DMS53 treated with DMSO at 0.1 percent for 48 hours (cell line): ENCODE measurements at regions not wholly inside any gene's neighbourhood (a gene's known extent, or its start where the extent isn't known, plus 50 kb on each side); places are given as distances from the start of the nearest gene placed in this dataset.

Experiments used
- DNase-seq: peaks from one replicate; lab custom pipeline; 2025; ENCODE audit not compliant: unreplicated experiment; lab: John Stamatoyannopoulos, UW

- peak; percentile 41 for DNase-seq
These were observed 100.7 kb downstream of the ASB7 start for GRCh38 chr15:100703032-100703578.

- no peak for DNase-seq
These were observed 101.3 kb downstream of the ASB7 start for GRCh38 chr15:100703671-100704070.

- no peak for DNase-seq
These were observed 102.1 kb downstream of the ASB7 start for GRCh38 chr15:100704281-100705055.

GRCh38 chr15:100705065-100705464 lies 102.7 kb downstream of the ASB7 start:
- DNase-seq, result no peak

GRCh38 chr15:100705841-100706240 lies 103.5 kb downstream of the ASB7 start:
- no peak for DNase-seq

- no peak for DNase-seq
These were observed 104.8 kb downstream of the ASB7 start for GRCh38 chr15:100707229-100707628.

- no peak for DNase-seq
These were observed 106.5 kb downstream of the ASB7 start for GRCh38 chr15:100708916-100709315.

GRCh38 chr15:100710222-100710621 lies 107.8 kb downstream of the ASB7 start:
- no peak for DNase-seq

- DNase-seq, result no peak
These were observed 108.5 kb downstream of the ASB7 start for GRCh38 chr15:100710744-100711515.

GRCh38 chr15:100711516-100712021 lies 109.2 kb downstream of the ASB7 start:
- no peak for DNase-seq

GRCh38 chr15:100712226-100712625 lies 109.8 kb downstream of the ASB7 start:
- DNase-seq, result no peak

- DNase-seq, result peak; percentile 86
These were observed 110.9 kb downstream of the ASB7 start for GRCh38 chr15:100713163-100713867.

- no peak for DNase-seq
These were observed 111.8 kb downstream of the ASB7 start for GRCh38 chr15:100714034-100714748.

- peak; percentile 68 for DNase-seq
These were observed 112.5 kb downstream of the ASB7 start for GRCh38 chr15:100714749-100715342.

- peak; percentile 78 for DNase-seq
These were observed 113.4 kb downstream of the ASB7 start for GRCh38 chr15:100715571-100716455.

GRCh38 chr15:100716456-100717085 lies 114.2 kb downstream of the ASB7 start:
- no peak for DNase-seq

GRCh38 chr15:100717596-100717995 lies 115.2 kb downstream of the ASB7 start:
- no peak for DNase-seq

GRCh38 chr15:100718075-100718980 lies 115.9 kb downstream of the ASB7 start:
- DNase-seq, result no peak
